K562 (cell line): ENCODE measurements at regions not wholly inside any gene's neighbourhood (a gene's known extent, or its start where the extent isn't known, plus 50 kb on each side); places are given as distances from the start of the nearest gene placed in this dataset.

Source experiments
- BCOR ChIP-seq: fragments of 450-650 bp; IDR thresholded peaks from 2 replicates; pipeline ENCODE4 v1.6.1; 2016
- DDX20 ChIP-seq: fragments of 450-650 bp; IDR thresholded peaks from 2 replicates; pipeline ENCODE4 v1.6.1; 2016; ENCODE audit warnings: missing genetic modification characterization, low read depth, mild to moderate bottlenecking, missing compliant biosample characterization, moderate library complexity
- NCOA6 ChIP-seq: fragments of 450-650 bp; IDR thresholded peaks from 2 replicates; pipeline ENCODE4 v1.6.1; 2017; ENCODE audit warnings: mild to moderate bottlenecking
- PHB2 ChIP-seq: fragments of 450-650 bp; IDR thresholded peaks from 2 replicates; pipeline ENCODE4 v1.6.1; 2017; ENCODE audit warnings: low read depth
- RREB1 ChIP-seq: fragments of 250-450 bp; sonication (Bioruptor Pico); IDR thresholded peaks from 2 replicates; pipeline ENCODE4 v1.4.0; 2020
- THRA ChIP-seq: fragments of 450-650 bp; IDR thresholded peaks from 2 replicates; pipeline ENCODE4 v1.6.1; 2017; ENCODE audit warnings: mild to moderate bottlenecking, moderate library complexity
- UBTF ChIP-seq, 2 experiments: IDR thresholded peaks; 2 replicates each; pipeline ENCODE4 v1.6.1; 2012; ENCODE audit warnings: improper control_type of control experiment in 2 of 2, low read depth in 2 of 2, low read length in 2 of 2, borderline replicate concordance in 1 of 2
- ZBTB17 ChIP-seq: fragments of 450-650 bp; formaldehyde crosslinking; IDR thresholded peaks from 2 replicates; pipeline ENCODE4 v1.4.0; 2020; ENCODE audit warnings: mild to moderate bottlenecking
- ZBTB49 ChIP-seq: sonication (generic); formaldehyde crosslinking; IDR thresholded peaks from 2 replicates; pipeline ENCODE4 v1.8.0; 2022; ENCODE audit warnings: missing genetic modification reagents, mild to moderate bottlenecking, borderline replicate concordance

GRCh38 chr6:33906439-33906838 is 102.6 kb upstream of the MLN start (continued):
- TF ChIP-seq UBTF (IDR thresholded peaks at IDR 0.05; ENCODE audit: borderline replicate concordance in 1 of 2, low read depth in 2 of 2, low read length in 2 of 2) (no peak), ZBTB17 (CRISPR knock-in tag) (no peak), PHB2 (no peak), NCOA6 (no peak), BCOR (no peak), RREB1 (CRISPR knock-in tag) (no peak), DDX20 (tag) (no peak), ZBTB49 (CRISPR knock-in tag) (no peak), THRA (no peak)
